ENCODE measurements at regions not wholly inside any gene's neighbourhood (a gene's known extent, or its start where the extent isn't known, plus 50 kb on each side); places are given as distances from the start of the nearest gene placed in this dataset.

GRCh38 chr2:215717501-215718381 is 281.9 kb upstream of the FN1 start:
- Mint-ChIP-seq H3K4me3 (no peak overlapping the region), H3K27ac (no peak overlapping the region), H3K9me3 (no peaks in the 10 kb centered on the region), H3K36me3 (ENCODE audit: low read depth) (no peaks in the 10 kb centered on the region), H3K27me3 (ENCODE audit: insufficient read depth) (peaks cover 2% of the 10 kb centered on the region), H3K4me1 (ENCODE audit: low read depth) (no peaks in the 10 kb centered on the region)
- intact Hi-C loops (cut with micrococcal nuclease) = no loop called here
- DNase-seq (ENCODE audit: low spot score) = no peak

DNA sequence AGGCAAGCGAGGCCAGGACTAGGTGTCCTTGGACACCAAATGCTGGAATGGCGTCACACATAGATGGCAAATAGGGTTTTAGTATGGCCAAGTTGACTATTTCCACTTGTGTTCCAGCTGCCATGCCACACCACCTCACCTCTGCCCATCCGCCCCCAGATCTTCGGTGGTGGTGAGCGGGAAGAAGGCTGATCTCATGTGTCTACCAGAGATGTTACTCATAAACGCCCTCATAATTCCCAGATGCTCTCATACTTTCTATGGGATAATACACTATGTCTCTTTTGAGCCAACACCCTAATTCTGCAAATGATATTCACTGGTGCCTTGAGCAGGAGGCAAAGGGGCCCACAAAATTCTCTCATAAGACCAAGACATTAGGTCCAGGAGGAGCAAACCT is 281.1 kb upstream of the FN1 start:
- no peaks in the 10 kb centered on the region for H3K9me3 Mint-ChIP-seq
- H3K36me3 Mint-ChIP-seq (ENCODE audit: low read depth) = no peaks in the 10 kb centered on the region
- H3K4me3 Mint-ChIP-seq = no peak overlapping the region
- intact Hi-C loops (cut with micrococcal nuclease) = no loop called here
- no peak for DNase-seq (ENCODE audit: low spot score)
- H3K27ac Mint-ChIP-seq = no peak overlapping the region
- H3K27me3 Mint-ChIP-seq (ENCODE audit: insufficient read depth) = peaks cover 5% of the 10 kb centered on the region
- no peaks in the 10 kb centered on the region for H3K4me1 Mint-ChIP-seq (ENCODE audit: low read depth)

DNA sequence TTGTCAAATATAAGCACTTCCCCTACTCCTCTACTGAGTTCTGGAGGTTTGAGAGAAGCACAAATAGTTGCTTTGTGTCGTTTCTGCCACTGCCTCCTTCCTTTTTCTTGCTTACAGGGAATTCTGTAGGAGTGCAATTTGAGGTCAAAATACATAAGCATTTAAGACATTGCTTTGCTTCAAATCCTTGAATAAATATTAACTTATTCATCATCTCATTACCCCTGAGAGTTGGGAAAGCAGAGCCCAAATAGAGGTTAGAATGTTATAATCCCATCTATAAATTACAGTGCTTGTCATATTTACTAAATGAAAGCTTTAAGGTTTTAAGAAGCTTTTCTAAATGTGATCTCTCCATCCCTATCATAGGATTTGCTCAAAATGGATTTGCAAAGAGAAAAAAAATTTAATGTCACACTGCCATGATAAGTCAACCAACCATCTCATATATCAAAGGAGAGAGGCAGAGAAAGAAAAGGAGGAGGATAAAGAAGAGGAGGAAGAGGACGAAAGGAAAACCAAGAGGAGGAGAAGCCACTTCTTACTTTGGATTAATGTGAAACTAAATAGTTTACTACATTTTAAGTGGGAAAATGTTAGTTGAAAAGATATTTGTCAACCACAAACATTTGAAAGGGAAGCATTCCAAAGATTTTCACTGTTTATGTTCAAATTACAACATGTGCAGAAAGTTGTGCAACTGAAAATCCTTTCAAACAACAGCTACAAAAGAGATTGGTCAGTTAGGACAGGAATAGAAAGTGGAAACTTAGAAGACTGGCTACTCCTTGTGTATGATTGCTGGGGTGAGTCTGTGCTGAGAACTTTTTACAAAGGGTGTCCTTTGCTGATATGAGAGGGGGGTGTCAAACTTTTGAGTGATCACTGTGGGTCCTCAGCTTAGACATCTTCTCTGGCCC is 277.3 kb upstream of the FN1 start:
- no peaks in the 10 kb centered on the region for H3K36me3 Mint-ChIP-seq (ENCODE audit: low read depth)
- no peaks in the 10 kb centered on the region for H3K4me1 Mint-ChIP-seq (ENCODE audit: low read depth)
- DNase-seq (ENCODE audit: low spot score) = no peak
- H3K27me3 Mint-ChIP-seq (ENCODE audit: insufficient read depth) = peaks cover 5% of the 10 kb centered on the region
- H3K9me3 Mint-ChIP-seq = no peaks in the 10 kb centered on the region
- intact Hi-C loops (cut with micrococcal nuclease) = no loop called here
- H3K27ac Mint-ChIP-seq = no peak overlapping the region
- no peak overlapping the region for H3K4me3 Mint-ChIP-seq

DNA sequence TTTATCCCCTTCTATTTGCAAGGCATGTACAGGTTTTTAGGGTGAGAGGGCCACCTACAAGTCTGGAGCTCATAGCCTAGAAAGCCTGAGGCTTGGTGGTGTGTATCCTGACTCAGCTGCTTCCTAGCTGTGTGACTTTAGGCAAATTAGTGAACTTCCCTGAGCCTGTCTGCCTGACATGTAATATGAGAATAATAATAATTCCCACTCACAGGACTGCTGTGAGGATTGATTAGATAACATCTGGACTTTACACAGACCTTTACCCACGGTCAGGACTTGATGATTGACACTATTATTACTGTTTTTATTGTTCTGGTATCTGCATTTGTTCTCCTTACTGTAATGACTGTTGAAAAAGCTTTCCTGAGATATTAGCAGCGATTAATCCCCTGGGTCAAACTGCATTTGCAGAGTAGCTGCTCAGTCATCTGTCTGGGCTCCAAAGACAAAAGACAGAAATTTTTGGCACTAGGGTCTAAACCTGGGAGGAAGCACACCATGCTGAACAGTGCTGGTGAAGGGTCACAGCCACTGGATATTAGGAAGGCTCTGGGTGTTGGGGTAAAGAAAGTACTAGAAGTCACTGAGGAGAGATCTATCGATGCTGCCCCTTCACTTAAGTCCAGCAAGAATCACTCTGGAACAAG is 276.5 kb upstream of the FN1 start:
- Mint-ChIP-seq H3K36me3 (ENCODE audit: low read depth) (no peaks in the 10 kb centered on the region), H3K4me3 (no peak overlapping the region), H3K27me3 (ENCODE audit: insufficient read depth) (peaks cover 5% of the 10 kb centered on the region), H3K9me3 (no peaks in the 10 kb centered on the region), H3K27ac (no peak overlapping the region), H3K4me1 (ENCODE audit: low read depth) (no peaks in the 10 kb centered on the region)
- DNase-seq (ENCODE audit: low spot score) = no peak
- intact Hi-C loops (cut with micrococcal nuclease) = no loop called here

DNA sequence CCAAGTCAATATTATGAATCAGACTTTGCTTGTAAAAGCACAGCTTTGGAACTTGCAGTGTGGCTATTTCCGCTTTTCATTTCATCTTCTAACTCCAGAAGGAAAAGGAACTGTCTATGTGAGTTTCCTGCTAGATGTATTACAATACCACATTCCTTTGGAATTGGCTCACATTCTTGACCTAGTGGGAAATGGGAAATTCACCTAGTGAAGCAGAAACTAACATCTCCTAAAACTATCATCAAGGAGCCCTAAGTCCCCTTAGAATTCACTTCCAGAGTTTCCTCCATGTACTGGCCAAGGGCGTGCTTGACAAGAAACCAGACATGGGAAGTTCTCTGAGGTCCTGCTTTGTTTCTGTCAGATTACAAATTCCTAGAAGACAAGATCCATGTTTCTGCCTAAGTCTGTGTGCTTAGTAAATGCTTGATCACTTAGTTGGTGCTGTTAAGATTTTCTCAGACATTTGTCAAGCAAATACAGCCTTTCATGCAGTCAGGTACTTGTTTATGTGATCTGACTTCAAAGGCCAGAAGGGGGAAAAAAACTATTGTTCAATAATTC is 275.7 kb upstream of the FN1 start:
- Mint-ChIP-seq H3K27ac (no peak overlapping the region), H3K9me3 (no peaks in the 10 kb centered on the region), H3K4me3 (no peak overlapping the region), H3K27me3 (ENCODE audit: insufficient read depth) (peaks cover 5% of the 10 kb centered on the region), H3K36me3 (ENCODE audit: low read depth) (no peaks in the 10 kb centered on the region), H3K4me1 (ENCODE audit: low read depth) (no peaks in the 10 kb centered on the region)
- intact Hi-C loops (cut with micrococcal nuclease) = no loop called here
- DNase-seq (ENCODE audit: low spot score) = no peak

GRCh38 chr2:215707608-215708007 is 271.7 kb upstream of the FN1 start:
- H3K4me1 Mint-ChIP-seq (ENCODE audit: low read depth) = no peaks in the 10 kb centered on the region
- H3K27ac Mint-ChIP-seq = no peak overlapping the region
- DNase-seq (ENCODE audit: low spot score) = no peak
- peaks cover 2% of the 10 kb centered on the region for H3K27me3 Mint-ChIP-seq (ENCODE audit: insufficient read depth)
- intact Hi-C loops (cut with micrococcal nuclease) = no loop called here
- H3K9me3 Mint-ChIP-seq = no peaks in the 10 kb centered on the region
- H3K36me3 Mint-ChIP-seq (ENCODE audit: low read depth) = no peaks in the 10 kb centered on the region
- no peak overlapping the region for H3K4me3 Mint-ChIP-seq

DNA sequence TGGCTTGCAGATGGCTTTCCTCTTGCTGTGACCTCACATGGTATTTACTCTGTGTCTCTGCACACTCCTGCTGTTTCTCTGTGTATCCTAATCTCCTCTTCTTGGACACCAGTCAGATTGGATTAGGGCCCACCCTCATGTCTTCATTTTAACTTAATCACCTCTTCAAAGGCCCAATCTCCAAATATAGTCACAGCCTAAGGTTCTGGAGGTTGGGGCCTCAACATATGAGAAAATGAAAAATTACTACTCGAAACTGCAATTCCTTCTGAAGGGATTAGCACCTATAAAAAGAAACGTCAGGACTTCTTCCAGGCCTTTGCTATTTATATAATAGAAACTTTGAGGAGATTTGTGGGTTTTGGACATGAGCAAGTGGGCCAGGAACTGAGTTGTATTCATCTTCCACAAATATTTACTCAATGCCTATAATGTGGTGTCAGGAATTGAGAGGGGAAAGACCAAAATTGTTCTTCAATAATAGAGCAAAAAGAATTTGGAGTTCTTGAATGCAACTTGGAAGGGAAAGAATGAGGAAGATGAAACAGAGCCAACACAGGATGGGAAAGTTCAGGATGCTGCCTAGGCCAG is 270.0 kb upstream of the FN1 start:
- Mint-ChIP-seq H3K4me1 (ENCODE audit: low read depth) (no peaks in the 10 kb centered on the region), H3K27me3 (ENCODE audit: insufficient read depth) (no peaks in the 10 kb centered on the region), H3K27ac (no peak overlapping the region), H3K4me3 (no peak overlapping the region), H3K9me3 (no peaks in the 10 kb centered on the region), H3K36me3 (ENCODE audit: low read depth) (no peaks in the 10 kb centered on the region)
- no peak for DNase-seq (ENCODE audit: low spot score)
- intact Hi-C loops (cut with micrococcal nuclease) = no loop called here

- Mint-ChIP-seq H3K4me1 (ENCODE audit: low read depth) (no peaks in the 10 kb centered on the region), H3K27me3 (ENCODE audit: insufficient read depth) (no peaks in the 10 kb centered on the region), H3K36me3 (ENCODE audit: low read depth) (no peaks in the 10 kb centered on the region), H3K4me3 (no peak overlapping the region), H3K27ac (no peak overlapping the region), H3K9me3 (no peaks in the 10 kb centered on the region)
- intact Hi-C loops (cut with micrococcal nuclease) = no loop called here
- DNase-seq (ENCODE audit: low spot score) = no peak
Observed at GRCh38 chr2:215705281-215705680, 269.4 kb upstream of the FN1 start.

DNA sequence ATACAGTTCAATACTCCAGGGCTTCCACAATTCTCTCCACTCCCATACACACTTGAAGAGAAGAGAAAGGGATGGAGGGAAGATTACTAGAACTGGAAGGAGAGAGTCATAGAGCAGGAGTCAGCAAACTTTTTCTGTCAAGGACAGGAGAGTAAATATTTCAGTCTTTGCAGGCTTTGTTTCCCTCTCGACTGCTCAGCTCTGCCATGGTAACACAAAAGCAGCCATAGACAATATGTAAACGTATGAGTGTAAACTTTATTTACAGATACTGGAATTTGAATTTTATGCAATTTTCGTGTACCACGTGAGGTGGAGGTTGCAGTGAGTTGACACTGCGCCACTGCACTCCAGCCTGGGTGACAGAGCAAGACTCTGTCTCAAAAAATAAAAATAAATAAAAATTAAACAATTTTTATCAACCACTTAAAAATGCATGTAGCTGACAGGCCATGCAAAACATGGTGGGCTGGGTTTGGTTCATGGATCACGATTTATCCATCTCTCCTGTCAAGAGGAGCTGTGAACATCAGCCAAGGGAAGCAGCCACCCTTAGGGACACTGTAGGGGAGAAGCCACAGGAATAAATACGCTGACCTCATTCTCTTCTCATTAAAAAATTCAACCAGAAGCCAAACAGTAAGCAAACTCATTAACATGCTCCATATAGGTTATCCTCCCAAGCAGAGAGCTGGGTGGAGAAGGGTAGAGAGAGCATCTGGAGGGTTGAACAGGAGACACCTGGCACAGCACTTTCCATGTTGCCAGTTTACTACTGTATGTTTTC is 266.4 kb upstream of the FN1 start:
- Mint-ChIP-seq H3K9me3 (no peaks in the 10 kb centered on the region), H3K4me3 (no peak overlapping the region), H3K4me1 (ENCODE audit: low read depth) (no peaks in the 10 kb centered on the region), H3K27ac (no peak overlapping the region), H3K36me3 (ENCODE audit: low read depth) (no peaks in the 10 kb centered on the region), H3K27me3 (ENCODE audit: insufficient read depth) (no peaks in the 10 kb centered on the region)
- no peak for DNase-seq (ENCODE audit: low spot score)
- intact Hi-C loops (cut with micrococcal nuclease) = no loop called here

DNA sequence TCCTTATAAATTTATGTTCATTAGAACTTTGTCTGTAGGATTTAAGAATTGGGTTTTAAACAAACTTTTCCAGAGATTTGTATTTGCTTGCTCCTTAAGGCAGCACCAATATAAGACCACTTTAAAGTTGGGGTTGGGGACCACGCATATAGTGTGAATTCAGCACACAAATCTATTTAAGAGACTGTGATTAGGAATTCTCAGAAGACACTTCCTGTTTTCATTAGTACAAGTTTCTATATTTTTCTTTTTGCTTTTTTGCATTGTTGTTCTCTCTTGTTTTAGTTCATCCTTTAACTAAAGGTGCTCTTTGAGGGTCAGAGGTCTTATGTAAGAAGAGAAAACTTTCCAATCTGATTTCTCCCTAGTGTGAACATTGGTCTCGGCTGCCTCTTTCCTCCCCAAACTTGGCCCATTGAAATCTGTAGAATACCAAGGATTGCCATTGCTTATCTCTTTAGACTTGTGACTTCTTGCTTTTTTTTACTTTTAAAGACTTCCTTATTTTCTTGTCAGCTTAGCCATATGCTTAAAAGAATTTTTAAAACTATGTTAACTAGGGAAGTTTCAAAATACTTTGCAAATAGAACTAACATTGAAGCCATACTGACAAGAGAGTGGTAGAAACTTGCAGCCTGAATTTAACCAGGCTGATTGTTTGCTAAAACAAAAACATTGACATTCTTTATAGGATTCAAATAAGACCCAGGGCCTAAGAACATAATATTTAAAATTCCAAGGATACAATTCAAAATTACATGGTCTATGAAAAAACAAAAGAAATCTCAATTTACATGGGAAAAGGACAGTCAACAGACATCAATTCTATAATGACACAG is 264.1 kb upstream of the FN1 start:
- Mint-ChIP-seq H3K4me1 (ENCODE audit: low read depth) (no peaks in the 10 kb centered on the region), H3K27ac (no peak overlapping the region)
- intact Hi-C loops (cut with micrococcal nuclease) = no loop called here

GRCh38 chr2:215699018-215699417 is 263.1 kb upstream of the FN1 start:
- DNase-seq (ENCODE audit: low spot score) = no peak
- Mint-ChIP-seq H3K27me3 (ENCODE audit: insufficient read depth) (peaks cover 2% of the 10 kb centered on the region), H3K36me3 (ENCODE audit: low read depth) (no peaks in the 10 kb centered on the region), H3K27ac (no peak overlapping the region), H3K4me1 (ENCODE audit: low read depth) (no peaks in the 10 kb centered on the region), H3K9me3 (no peaks in the 10 kb centered on the region), H3K4me3 (no peak overlapping the region)
- intact Hi-C loops (cut with micrococcal nuclease) = no loop called here

More for the DNA sequence above, 264.1 kb upstream of the FN1 start:
- DNase-seq (ENCODE audit: low spot score) = no peak
- Mint-ChIP-seq H3K9me3 (no peaks in the 10 kb centered on the region), H3K27me3 (ENCODE audit: insufficient read depth) (no peaks in the 10 kb centered on the region), H3K4me3 (no peak overlapping the region), H3K36me3 (ENCODE audit: low read depth) (no peaks in the 10 kb centered on the region)

Measured in activated T-helper 1 cell treated with anti-CD3 and anti-CD28 coated beads, Interleukin-12 subunit alpha, Interleukin-12 subunit beta, Interleukin-2, Interleukin-4 antibody, amounts not matched to agents 30 ng/mL and 10 ng/mL and 1 ng/mL, durations not matched to agents 14 hours and 24 hours and 36 hours (primary cell).